HCT116 (cell line): ENCODE measurements at regions not wholly inside any gene's neighbourhood (a gene's known extent, or its start where the extent isn't known, plus 50 kb on each side); places are given as distances from the start of the nearest gene placed in this dataset.

ENCODE experiments used
- CEBPB ChIP-seq: IDR thresholded peaks from 2 replicates; pipeline ENCODE4 v1.6.1; 2012; ENCODE audit warnings: low read depth
- CTCF ChIP-seq, 3 experiments: fragments of 200-600 bp in 1 of 3; sonication (generic) in 1 of 3; IDR thresholded peaks in 2 of 3; conservative IDR thresholded peaks in 1 of 3; 2 replicates each; pipeline ENCODE4 v1.5.1; 2012 to 2017; ENCODE audit warnings: low read depth in 2 of 3, low read length in 2 of 3, antibody characterized with exemption in 1 of 3, borderline replicate concordance in 1 of 3, control low read depth in 1 of 3, mild to moderate bottlenecking in 1 of 3, mixed read lengths in 1 of 3, mixed run types in 1 of 3, moderate library complexity in 1 of 3; ENCODE audit not compliant: insufficient read depth in 1 of 3
- EGR1 ChIP-seq: IDR thresholded peaks from 2 replicates; pipeline ENCODE4 v1.6.1; 2012; ENCODE audit warnings: low read depth
- EZH2 ChIP-seq: fragments of 200-600 bp; sonication (generic); IDR thresholded peaks from 2 replicates; pipeline ENCODE4 v1.6.1; 2017; ENCODE audit warnings: antibody characterized with exemption, mixed run types
- EZH2phosphoT487 ChIP-seq: fragments of 200-600 bp; IDR thresholded peaks from 2 replicates; pipeline ENCODE4 v1.6.1; 2018; ENCODE audit warnings: antibody characterized with exemption, borderline replicate concordance
- JUND ChIP-seq: IDR thresholded peaks from 2 replicates; pipeline ENCODE4 v1.6.1; 2012
- MAX ChIP-seq: IDR thresholded peaks from 2 replicates; pipeline ENCODE4 v1.6.1; 2012
- POLR2A ChIP-seq: IDR thresholded peaks from 2 replicates; pipeline ENCODE4 v1.7.0; 2011; ENCODE audit warnings: borderline replicate concordance; ENCODE audit not compliant: insufficient read depth, insufficient read length; ENCODE audit errors: extremely low read depth
- POLR2AphosphoS5 ChIP-seq: IDR thresholded peaks from 2 replicates; pipeline ENCODE4 v1.6.1; 2011; ENCODE audit warnings: mild to moderate bottlenecking, low read depth, low read length, moderate library complexity
- SIN3A ChIP-seq: IDR thresholded peaks from 2 replicates; pipeline ENCODE4 v1.6.1; 2012; ENCODE audit warnings: low read depth
- SRF ChIP-seq: IDR thresholded peaks from 2 replicates; pipeline ENCODE4 v1.6.1; 2012; ENCODE audit warnings: low read depth
- TCF7L2 ChIP-seq: IDR thresholded peaks from 2 replicates; pipeline ENCODE4 v1.7.0; 2011; ENCODE audit warnings: borderline replicate concordance, inconsistent platforms; ENCODE audit not compliant: insufficient read depth, insufficient read length; ENCODE audit errors: extremely low read depth

- TF ChIP-seq CTCF (IDR thresholded peaks at IDR 0.05 in 2 of 3, conservative IDR thresholded peaks at IDR 0.05 in 1 of 3; ENCODE audit: borderline replicate concordance in 1 of 3, insufficient read depth in 1 of 3, low read depth in 2 of 3, low read length in 2 of 3) = no peak
- TF ChIP-seq EZH2 = no peak
- no peak for TF ChIP-seq POLR2A
- TF ChIP-seq JUND = no peak
- TF ChIP-seq CEBPB = no peak
- no peak for TF ChIP-seq POLR2AphosphoS5
- no peak for TF ChIP-seq EZH2phosphoT487
- no peak for TF ChIP-seq TCF7L2
- no peak for TF ChIP-seq MAX
- TF ChIP-seq SIN3A = no peak
- TF ChIP-seq SRF = no peak
- TF ChIP-seq EGR1 = no peak
These were observed 123.5 kb upstream of the HS6ST1 start for GRCh38 chr2:128442053-128442751.
